ENCODE measurements at regions not wholly inside any gene's neighbourhood (a gene's known extent, or its start where the extent isn't known, plus 50 kb on each side); places are given as distances from the start of the nearest gene placed in this dataset.

GRCh38 chr6:41474213-41474933 lies 71.8 kb upstream of the FOXP4 start:
- no peak for DNase-seq

GRCh38 chr6:41475164-41475563 lies 71.0 kb upstream of the FOXP4 start:
- no peak for DNase-seq

GRCh38 chr6:41475737-41476357 lies 70.3 kb upstream of the FOXP4 start:
- no peak for DNase-seq

GRCh38 chr6:41476401-41476800 lies 69.8 kb upstream of the FOXP4 start:
- DNase-seq = no peak

- no peak for DNase-seq
Measured at GRCh38 chr6:41477572-41477971, 68.6 kb upstream of the FOXP4 start.

- no peak for DNase-seq
Measured at GRCh38 chr6:41483943-41484342, 62.2 kb upstream of the FOXP4 start.

- no peak for DNase-seq
Measured at GRCh38 chr6:41487860-41488432, 58.2 kb upstream of the FOXP4 start.

- DNase-seq = no peak
Measured at GRCh38 chr6:41488433-41489119, 57.6 kb upstream of the FOXP4 start.

- DNase-seq = no peak
Measured at GRCh38 chr6:41489120-41489851, 56.9 kb upstream of the FOXP4 start.

GRCh38 chr6:41492261-41492891 lies 53.8 kb upstream of the FOXP4 start:
- DNase-seq = no peak

GRCh38 chr6:41494212-41495110 lies 51.7 kb upstream of the FOXP4 start:
- no peak for DNase-seq
